Smooth muscle cell (in vitro differentiated cells): ENCODE measurements at regions not wholly inside any gene's neighbourhood (a gene's known extent, or its start where the extent isn't known, plus 50 kb on each side); places are given as distances from the start of the nearest gene placed in this dataset.

Source experiments
- DNase-seq: peaks from one replicate; lab custom pipeline; 2025; ENCODE audit not compliant: unreplicated experiment; lab: John Stamatoyannopoulos, UW
- H2AFZ ChIP-seq: fragments of 200-600 bp; sonication (generic); 2 replicates; pipeline ENCODE4 v1.6.0; 2016; ENCODE audit warnings: antibody characterized with exemption, low read depth, mild to moderate bottlenecking
- H3F3A ChIP-seq: fragments of 200-600 bp; sonication (generic); 2 replicates; pipeline ENCODE4 v1.6.0; 2017; ENCODE audit warnings: antibody characterized with exemption, low read depth
- H3K27ac ChIP-seq: fragments of 200-600 bp; sonication (generic); 2 replicates; pipeline ENCODE4 v1.5.1; 2016; ENCODE audit warnings: low read depth, mild to moderate bottlenecking
- H3K27me3 ChIP-seq: fragments of 200-600 bp; sonication (generic); 2 replicates; pipeline ENCODE4 v1.6.1; 2016; ENCODE audit warnings: low read depth, mild to moderate bottlenecking
- H3K36me3 ChIP-seq: fragments of 200-600 bp; sonication (generic); 2 replicates; pipeline ENCODE4 v1.5.1; 2016; ENCODE audit warnings: low read depth
- H3K4me1 ChIP-seq: fragments of 200-600 bp; sonication (generic); 2 replicates; pipeline ENCODE4 v1.5.1; 2016; ENCODE audit warnings: low read depth
- H3K4me2 ChIP-seq: fragments of 200-600 bp; sonication (generic); 2 replicates; pipeline ENCODE4 v1.6.0; 2016; ENCODE audit warnings: mild to moderate bottlenecking
- H3K4me3 ChIP-seq: fragments of 200-600 bp; sonication (generic); 2 replicates; pipeline ENCODE4 v1.5.1; 2016; ENCODE audit warnings: mild to moderate bottlenecking
- H3K79me2 ChIP-seq: fragments of 200-600 bp; sonication (generic); 2 replicates; pipeline ENCODE4 v1.6.0; 2016; ENCODE audit warnings: low read depth, mild to moderate bottlenecking
- H3K9ac ChIP-seq: fragments of 200-600 bp; sonication (generic); 2 replicates; pipeline ENCODE4 v1.6.0; 2016; ENCODE audit warnings: low read depth
- H3K9me3 ChIP-seq: fragments of 200-600 bp; sonication (generic); replicated peaks from 2 replicates; pipeline ENCODE4 v1.5.1; 2016; ENCODE audit warnings: low read depth
- H4K20me1 ChIP-seq: fragments of 200-600 bp; sonication (generic); 2 replicates; pipeline ENCODE4 v1.6.0; 2016; ENCODE audit warnings: low read depth
- WGBS: methylation state at CpG from one replicate; pipeline ENCODE4 v1.1.7; 2016; ENCODE audit warnings: low lambda C conversion rate; 5-methylcytosine and 5-hydroxymethylcytosine counted together
- TF ChIP-seq, protein P1 (sequence below): fragments of 200-600 bp; sonication (generic); IDR thresholded peaks from 2 replicates; pipeline ENCODE4 v1.5.1; 2017; ENCODE audit warnings: borderline replicate concordance, mild to moderate bottlenecking, antibody characterized with exemption; ENCODE audit not compliant: insufficient read depth, poor library complexity, severe bottlenecking

DNA sequence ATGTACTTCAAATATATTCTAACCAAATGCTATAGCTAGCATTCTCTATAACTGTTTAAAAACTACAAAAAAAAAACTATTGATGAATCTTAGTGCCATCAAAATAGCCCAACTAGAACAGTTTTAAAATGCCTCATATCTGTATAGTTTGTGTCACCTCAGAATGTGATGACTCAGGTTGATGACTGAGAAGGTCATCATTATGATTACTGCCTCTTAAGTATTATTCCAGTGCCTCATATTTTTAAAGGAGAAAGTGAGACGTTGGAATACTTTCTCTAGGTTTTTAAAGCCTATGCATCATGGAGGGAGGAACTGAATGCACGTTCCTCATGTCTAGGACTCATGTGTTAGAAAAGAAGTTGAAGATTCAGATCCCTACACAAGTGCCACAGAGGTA, 88.2 kb downstream of the TMA16 start:
- Histone ChIP-seq H3F3A (no peaks in the 10 kb centered on the region), H3K4me3 (no peak overlapping the region), H3K9me3 (no peaks in the 10 kb centered on the region), H3K27ac (no peak overlapping the region), H3K27me3 (no peaks in the 10 kb centered on the region), H3K4me2 (no peak overlapping the region), H2AFZ (no peak overlapping the region), H3K9ac (no peak overlapping the region), H4K20me1 (no peaks in the 10 kb centered on the region), H3K4me1 (no peaks in the 10 kb centered on the region), H3K79me2 (no peaks in the 10 kb centered on the region), H3K36me3 (no peaks in the 10 kb centered on the region)
- TF ChIP-seq, protein P1, sequence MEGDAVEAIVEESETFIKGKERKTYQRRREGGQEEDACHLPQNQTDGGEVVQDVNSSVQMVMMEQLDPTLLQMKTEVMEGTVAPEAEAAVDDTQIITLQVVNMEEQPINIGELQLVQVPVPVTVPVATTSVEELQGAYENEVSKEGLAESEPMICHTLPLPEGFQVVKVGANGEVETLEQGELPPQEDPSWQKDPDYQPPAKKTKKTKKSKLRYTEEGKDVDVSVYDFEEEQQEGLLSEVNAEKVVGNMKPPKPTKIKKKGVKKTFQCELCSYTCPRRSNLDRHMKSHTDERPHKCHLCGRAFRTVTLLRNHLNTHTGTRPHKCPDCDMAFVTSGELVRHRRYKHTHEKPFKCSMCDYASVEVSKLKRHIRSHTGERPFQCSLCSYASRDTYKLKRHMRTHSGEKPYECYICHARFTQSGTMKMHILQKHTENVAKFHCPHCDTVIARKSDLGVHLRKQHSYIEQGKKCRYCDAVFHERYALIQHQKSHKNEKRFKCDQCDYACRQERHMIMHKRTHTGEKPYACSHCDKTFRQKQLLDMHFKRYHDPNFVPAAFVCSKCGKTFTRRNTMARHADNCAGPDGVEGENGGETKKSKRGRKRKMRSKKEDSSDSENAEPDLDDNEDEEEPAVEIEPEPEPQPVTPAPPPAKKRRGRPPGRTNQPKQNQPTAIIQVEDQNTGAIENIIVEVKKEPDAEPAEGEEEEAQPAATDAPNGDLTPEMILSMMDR, result no peak
- DNase-seq, result no peak
- 73% methylated on average over 2 of the region's 2 CpGs for WGBS

DNA sequence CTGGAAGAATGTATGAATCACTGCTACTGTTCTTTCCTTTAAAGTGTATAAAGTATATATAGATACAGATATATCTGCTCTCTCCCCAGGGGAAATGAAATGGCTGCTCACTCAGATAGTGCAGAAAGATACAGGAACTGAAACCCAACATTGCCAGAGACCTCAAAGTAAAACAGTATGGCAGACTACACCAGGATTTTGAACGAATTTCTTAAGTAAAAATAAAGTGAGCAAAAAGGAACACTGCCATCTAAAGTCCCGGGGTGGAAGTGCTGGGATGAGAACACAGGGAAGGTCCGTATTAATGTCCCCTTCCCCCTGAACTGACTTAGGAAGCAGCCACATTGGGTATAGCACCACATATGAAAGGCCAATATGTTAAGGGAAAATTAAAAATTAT, 93.4 kb downstream of the TMA16 start:
- H4K20me1 ChIP-seq, result no peaks in the 10 kb centered on the region
- H3K9ac ChIP-seq, result no peak overlapping the region
- TF ChIP-seq, protein P1, result peak; percentile 18
- WGBS, result 93% methylated on average over 3 of the region's 3 CpGs
- no peaks in the 10 kb centered on the region for H3K4me1 ChIP-seq
- H3K4me2 ChIP-seq, result no peak overlapping the region
- H3F3A ChIP-seq, result no peaks in the 10 kb centered on the region
- H3K36me3 ChIP-seq, result no peaks in the 10 kb centered on the region
- H3K27me3 ChIP-seq, result no peaks in the 10 kb centered on the region
- H3K79me2 ChIP-seq, result no peaks in the 10 kb centered on the region
- no peaks in the 10 kb centered on the region for H3K9me3 ChIP-seq
- no peak for DNase-seq
- no peak overlapping the region for H3K4me3 ChIP-seq
- no peak overlapping the region for H3K27ac ChIP-seq
- H2AFZ ChIP-seq, result no peak overlapping the region

DNA sequence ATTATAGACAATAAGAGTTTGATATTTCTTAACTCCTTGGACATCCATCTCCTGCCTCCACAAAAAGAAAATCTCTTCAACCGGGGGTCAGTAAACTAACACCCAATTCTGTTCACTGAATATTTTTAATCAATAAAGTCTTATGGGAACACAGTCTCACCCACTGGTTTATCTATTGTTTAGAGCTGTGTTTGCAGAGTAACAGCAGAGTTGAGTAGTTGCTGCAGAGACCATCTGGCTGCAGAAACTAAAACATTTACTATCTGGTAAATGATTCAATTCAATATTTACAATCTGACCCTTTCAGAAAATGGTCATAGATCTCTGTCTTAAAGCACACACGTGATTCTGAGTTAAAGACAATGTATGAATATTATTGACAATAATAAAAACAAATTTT, 94.0 kb downstream of the TMA16 start:
- no peaks in the 10 kb centered on the region for H4K20me1 ChIP-seq
- H3K79me2 ChIP-seq, result no peaks in the 10 kb centered on the region
- H3K27me3 ChIP-seq, result no peaks in the 10 kb centered on the region
- DNase-seq, result no peak
- no peak overlapping the region for H3K9ac ChIP-seq
- 79% methylated on average over 2 of the region's 2 CpGs for WGBS
- no peaks in the 10 kb centered on the region for H3F3A ChIP-seq
- no peak overlapping the region for H2AFZ ChIP-seq
- H3K4me2 ChIP-seq, result no peak overlapping the region
- H3K36me3 ChIP-seq, result no peaks in the 10 kb centered on the region
- no peak overlapping the region for H3K27ac ChIP-seq
- no peak overlapping the region for H3K4me3 ChIP-seq
- TF ChIP-seq, protein P1, result no peak
- H3K4me1 ChIP-seq, result no peaks in the 10 kb centered on the region
- no peaks in the 10 kb centered on the region for H3K9me3 ChIP-seq

DNA sequence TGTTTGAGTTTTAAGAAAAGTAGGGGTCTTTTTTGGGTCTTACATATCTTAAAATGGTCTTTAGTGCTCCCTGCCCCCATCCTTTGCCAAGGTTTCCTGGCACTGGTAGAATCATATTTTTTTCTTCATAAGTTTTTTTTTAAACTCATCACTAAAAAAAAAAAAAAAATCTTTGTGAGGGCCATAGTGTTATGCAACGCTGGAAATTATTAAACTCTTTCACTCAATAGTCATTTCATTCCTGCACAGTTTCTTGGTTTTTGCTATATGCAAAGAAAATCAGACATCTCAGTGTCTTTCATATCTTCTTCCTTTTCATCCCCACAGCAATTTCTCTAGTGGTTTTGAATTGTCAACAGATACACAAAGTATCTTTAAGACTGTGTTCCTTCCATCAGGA, 95.6 kb downstream of the TMA16 start:
- Histone ChIP-seq H3K4me3 (no peak overlapping the region), H2AFZ (no peak overlapping the region), H4K20me1 (no peaks in the 10 kb centered on the region), H3K9ac (no peak overlapping the region), H3K27me3 (no peaks in the 10 kb centered on the region), H3K36me3 (no peaks in the 10 kb centered on the region), H3K4me2 (no peak overlapping the region), H3K79me2 (no peaks in the 10 kb centered on the region), H3F3A (no peaks in the 10 kb centered on the region), H3K27ac (no peak overlapping the region), H3K9me3 (no peaks in the 10 kb centered on the region), H3K4me1 (no peaks in the 10 kb centered on the region)
- DNase-seq, result no peak
- 90% methylated on average over 1 of the region's 1 CpG for WGBS
- TF ChIP-seq, protein P1, result no peak
